GM23338 (cell line): ENCODE measurements at regions not wholly inside any gene's neighbourhood (a gene's known extent, or its start where the extent isn't known, plus 50 kb on each side); places are given as distances from the start of the nearest gene placed in this dataset.

Source experiments
- ATAC-seq: fragments of 200-7000 bp; cut with Tn5 transposase; 3 replicates; pipeline ENCODE4 v1.9.1; 2020
- DNase-seq: peaks from one replicate; pipeline ENCODE4 v3.0.0-alpha.2; 2015; ENCODE audit warnings: low spot score
- H2AFZ ChIP-seq: fragments of 200-600 bp; sonication (generic); 2 replicates; pipeline ENCODE4 v1.8.0; 2016; ENCODE audit warnings: antibody characterized with exemption, mild to moderate bottlenecking, moderate library complexity
- H3F3A ChIP-seq: fragments of 200-600 bp; sonication (generic); replicated peaks from 2 replicates; pipeline ENCODE4 v1.8.0; 2017; ENCODE audit warnings: antibody characterized with exemption, mixed run types, low read depth
- H3K27ac ChIP-seq: fragments of 200-600 bp; sonication (generic); 2 replicates; pipeline ENCODE4 v1.6.1; 2016; ENCODE audit warnings: low read depth
- H3K27me3 ChIP-seq: fragments of 200-600 bp; sonication (generic); 2 replicates; pipeline ENCODE4 v1.8.0; 2016; ENCODE audit warnings: mild to moderate bottlenecking, mixed run types, moderate library complexity; ENCODE audit not compliant: insufficient read depth
- H3K36me3 ChIP-seq: fragments of 200-600 bp; sonication (generic); 2 replicates; pipeline ENCODE4 v1.8.0; 2016; ENCODE audit warnings: mild to moderate bottlenecking; ENCODE audit not compliant: insufficient read depth
- H3K4me1 ChIP-seq: fragments of 200-600 bp; sonication (generic); 2 replicates; pipeline ENCODE4 v1.8.0; 2016; ENCODE audit warnings: mild to moderate bottlenecking, moderate library complexity; ENCODE audit not compliant: insufficient read depth
- H3K4me2 ChIP-seq: fragments of 200-600 bp; sonication (generic); 2 replicates; pipeline ENCODE4 v1.7.1; 2017; ENCODE audit warnings: mixed run types
- H3K4me3 ChIP-seq: fragments of 200-600 bp; sonication (generic); 2 replicates; pipeline ENCODE4 v1.6.1; 2016; ENCODE audit warnings: mixed run types
- H3K79me2 ChIP-seq: fragments of 200-600 bp; sonication (generic); replicated peaks from 2 replicates; pipeline ENCODE4 v1.8.0; 2017; ENCODE audit warnings: mild to moderate bottlenecking; ENCODE audit not compliant: insufficient read depth
- H3K9me2 ChIP-seq: fragments of 200-600 bp; sonication (generic); 2 replicates; pipeline ENCODE4 v1.8.0; 2017; ENCODE audit not compliant: insufficient read depth
- H4K20me1 ChIP-seq: fragments of 200-600 bp; sonication (generic); replicated peaks from 2 replicates; pipeline ENCODE4 v1.8.0; 2017; ENCODE audit warnings: mild to moderate bottlenecking; ENCODE audit not compliant: insufficient read depth
- H3K27ac Mint-ChIP-seq: 2 replicates; pipeline ENCODE4 v1.8.0; 2020; ENCODE audit warnings: inconsistent platforms, mild to moderate bottlenecking, moderate library complexity, mixed read lengths
- H3K27me3 Mint-ChIP-seq: 3 replicates; pipeline ENCODE4 v1.8.0; 2022; ENCODE audit warnings: low read depth, mild to moderate bottlenecking, moderate library complexity, mixed read lengths, inconsistent platforms; ENCODE audit not compliant: insufficient read depth, poor library complexity
- H3K36me3 Mint-ChIP-seq: 3 replicates; pipeline ENCODE4 v1.8.0; 2021; ENCODE audit warnings: low read depth, mild to moderate bottlenecking, inconsistent platforms, moderate library complexity, mixed read lengths
- H3K4me1 Mint-ChIP-seq: 3 replicates; pipeline ENCODE4 v1.8.0; 2020; ENCODE audit warnings: mild to moderate bottlenecking, inconsistent platforms, mixed read lengths
- H3K4me3 Mint-ChIP-seq: 3 replicates; pipeline ENCODE4 v1.8.0; 2021; ENCODE audit warnings: moderate library complexity, mild to moderate bottlenecking, inconsistent platforms, mixed read lengths
- H3K9me3 Mint-ChIP-seq: 3 replicates; pipeline ENCODE4 v1.8.0; 2020; ENCODE audit warnings: moderate library complexity, mild to moderate bottlenecking, inconsistent platforms, mixed read lengths
- CTCF ChIP-seq, 2 experiments: fragments of 200-600 bp in 1 of 2; sonication (generic) in 1 of 2; conservative IDR thresholded peaks; 2 replicates each; pipeline versions ENCODE4 v1.5.1 to v1.6.1; 2016 to 2017; ENCODE audit warnings: antibody characterized with exemption in 2 of 2, low read depth in 2 of 2, mild to moderate bottlenecking in 2 of 2, moderate library complexity in 1 of 2
- EZH2phosphoT487 ChIP-seq: fragments of 200-600 bp; sonication (generic); IDR thresholded peaks from one replicate; pipeline ENCODE4 v1.8.1; 2018; ENCODE audit warnings: antibody characterized with exemption; ENCODE audit not compliant: unreplicated experiment
- ZNF114 ChIP-seq: fragments of 250-450 bp; sonication (Bioruptor Pico); IDR thresholded peaks from 2 replicates; pipeline ENCODE4 v1.5.0; 2020; ENCODE audit warnings: mild to moderate bottlenecking, moderate library complexity
- TF ChIP-seq, protein P1 (sequence below): IDR thresholded peaks from 2 replicates; pipeline ENCODE4 v1.6.1; 2016; ENCODE audit warnings: antibody characterized with exemption

GRCh38 chr17:77814091-77814772 lies 144.3 kb upstream of the TNRC6C start:
- H3K4me2 ChIP-seq: no peak overlapping the region
- Mint-ChIP-seq H3K27me3 (peaks cover 12% of the 10 kb centered on the region), H3K9me3 (peaks cover 6% of the 10 kb centered on the region; the same call in 2 of the 3 replicates), H3K4me1 (peaks cover 32% of the 10 kb centered on the region), H3K27ac (no peak overlapping the region), H3K4me3 (no peak overlapping the region), H3K36me3 (peaks cover 3% of the 10 kb centered on the region; the same call in 1 of the 3 replicates)
- no peak overlapping the region for H3K27ac ChIP-seq
- no peaks in the 10 kb centered on the region for H3K79me2 ChIP-seq
- no peaks in the 10 kb centered on the region for H3K36me3 ChIP-seq
- H3K4me1 ChIP-seq: peaks cover 18% of the 10 kb centered on the region
- ATAC-seq (no peak), DNase-seq (no peak)
- H2AFZ ChIP-seq: no peak overlapping the region
- peaks cover 26% of the 10 kb centered on the region for H3K9me2 ChIP-seq
- no peaks in the 10 kb centered on the region; the same call in 1 of the 2 replicates for H3K27me3 ChIP-seq
- H4K20me1 ChIP-seq: no peaks in the 10 kb centered on the region
- H3K4me3 ChIP-seq: no peak overlapping the region
- H3F3A ChIP-seq: no peaks in the 10 kb centered on the region; the same call in 1 of the 2 replicates
- TF ChIP-seq CTCF (conservative IDR thresholded peaks at IDR 0.05; ENCODE audit: low read depth in 2 of 2): no peak

GRCh38 chr17:77815127-77815905 lies 143.2 kb upstream of the TNRC6C start:
- Mint-ChIP-seq H3K36me3 (peaks cover 3% of the 10 kb centered on the region; the same call in 1 of the 3 replicates), H3K27ac (no peak overlapping the region), H3K4me3 (no peak overlapping the region), H3K4me1 (peaks cover 36% of the 10 kb centered on the region), H3K9me3 (peaks cover 6% of the 10 kb centered on the region; the same call in 2 of the 3 replicates), H3K27me3 (peaks cover 12% of the 10 kb centered on the region)
- no peaks in the 10 kb centered on the region; the same call in 1 of the 2 replicates for H3K27me3 ChIP-seq
- TF ChIP-seq CTCF (conservative IDR thresholded peaks at IDR 0.05; ENCODE audit: low read depth in 2 of 2): peak; percentile 13 to 60; a peak in 2 of 4 replicates
- TF ChIP-seq, protein P1, sequence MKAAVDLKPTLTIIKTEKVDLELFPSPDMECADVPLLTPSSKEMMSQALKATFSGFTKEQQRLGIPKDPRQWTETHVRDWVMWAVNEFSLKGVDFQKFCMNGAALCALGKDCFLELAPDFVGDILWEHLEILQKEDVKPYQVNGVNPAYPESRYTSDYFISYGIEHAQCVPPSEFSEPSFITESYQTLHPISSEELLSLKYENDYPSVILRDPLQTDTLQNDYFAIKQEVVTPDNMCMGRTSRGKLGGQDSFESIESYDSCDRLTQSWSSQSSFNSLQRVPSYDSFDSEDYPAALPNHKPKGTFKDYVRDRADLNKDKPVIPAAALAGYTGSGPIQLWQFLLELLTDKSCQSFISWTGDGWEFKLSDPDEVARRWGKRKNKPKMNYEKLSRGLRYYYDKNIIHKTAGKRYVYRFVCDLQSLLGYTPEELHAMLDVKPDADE: no peak
- TF ChIP-seq ZNF114 (CRISPR knock-in tag): no peak
- TF ChIP-seq EZH2phosphoT487: no peak
- H3K27ac ChIP-seq: no peak overlapping the region
- DNase-seq (peak; percentile 55), ATAC-seq (peak; percentile 79)
- H3K36me3 ChIP-seq: no peaks in the 10 kb centered on the region
- H3K4me3 ChIP-seq: no peak overlapping the region
- peaks cover 16% of the 10 kb centered on the region for H3K9me2 ChIP-seq
- H3F3A ChIP-seq: no peaks in the 10 kb centered on the region; the same call in 1 of the 2 replicates
- no peaks in the 10 kb centered on the region for H3K79me2 ChIP-seq
- no peaks in the 10 kb centered on the region for H4K20me1 ChIP-seq
- H2AFZ ChIP-seq: no peak overlapping the region
- no peak overlapping the region for H3K4me2 ChIP-seq
- peaks cover 14% of the 10 kb centered on the region for H3K4me1 ChIP-seq
